Testis (tissue), 2 donors: ENCODE measurements at regions not wholly inside any gene's neighbourhood (a gene's known extent, or its start where the extent isn't known, plus 50 kb on each side); places are given as distances from the start of the nearest gene placed in this dataset.

Experiments used
- CTCF ChIP-seq, 3 experiments: fragments of 450-650 bp in 2 of 3; fragments of 200-600 bp in 1 of 3; sonication (generic) in 1 of 3; IDR thresholded peaks; one replicate each; pipeline ENCODE4 v1.5.1; 2016 to 2019; ENCODE audit warnings: antibody characterized with exemption in 3 of 3, mild to moderate bottlenecking in 2 of 3, moderate library complexity in 1 of 3
- POLR2A ChIP-seq: fragments of 450-650 bp; IDR thresholded peaks from one replicate; pipeline ENCODE4 v1.6.1; 2017; ENCODE audit warnings: antibody characterized with exemption, mild to moderate bottlenecking, moderate library complexity

DNA sequence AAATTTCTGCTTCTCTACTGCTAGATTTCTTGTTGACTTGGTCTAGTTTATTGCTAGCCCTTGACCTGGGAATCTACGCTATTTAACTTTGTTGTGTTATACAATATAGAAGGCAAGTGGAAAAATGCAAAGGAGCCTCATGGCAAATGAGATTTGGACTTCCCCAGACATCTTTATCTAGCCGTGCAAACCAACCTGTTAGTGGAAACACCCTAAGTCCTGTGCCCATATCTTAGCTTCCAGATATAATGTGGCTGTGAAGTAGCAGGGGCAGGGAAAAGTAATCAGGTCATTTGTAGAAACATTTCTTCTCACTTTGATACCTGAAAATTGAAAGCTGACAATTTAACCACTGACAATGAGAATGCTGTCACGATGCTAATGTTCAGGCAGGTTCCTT is 90.7 kb upstream of the ATP2B1 start:
- TF ChIP-seq CTCF (IDR thresholded peaks at IDR 0.05) (no peak), POLR2A (no peak)
